H1 (cell line): ENCODE measurements at regions not wholly inside any gene's neighbourhood (a gene's known extent, or its start where the extent isn't known, plus 50 kb on each side); places are given as distances from the start of the nearest gene placed in this dataset.
"Not testable (repeated sequence)": the region's sequence is repeated elsewhere in the genome, so short reads cannot be mapped to it uniquely, and the experiment has no call there.

Source experiments
- CTCF ChIP-seq, 3 experiments: IDR thresholded peaks; 1 replicate in 2 of 3; 2 replicates in 1 of 3; pipeline versions ENCODE4 v1.5.1 to v1.6.1; 2011; ENCODE audit warnings: low read length in 3 of 3, mild to moderate bottlenecking in 3 of 3, inconsistent platforms in 2 of 3, low read depth in 1 of 3, moderate library complexity in 1 of 3; ENCODE audit not compliant: insufficient read depth in 1 of 3; ENCODE audit errors: control extremely low read depth in 1 of 3
- EZH2 ChIP-seq: fragments of 200-600 bp; sonication (generic); IDR thresholded peaks from 2 replicates; pipeline ENCODE4 v1.7.1; 2012; ENCODE audit warnings: low read depth, mild to moderate bottlenecking, moderate library complexity, low read length, inconsistent platforms; ENCODE audit not compliant: severe bottlenecking
- MAFK ChIP-seq: IDR thresholded peaks from 2 replicates; pipeline ENCODE4 v1.6.1; 2012; ENCODE audit warnings: low read depth, mild to moderate bottlenecking, improper control_type of control experiment, low read length
- POLR2A ChIP-seq, 2 experiments: IDR thresholded peaks; 1 replicate in 1 of 2; 2 replicates in 1 of 2; pipeline ENCODE4 v1.6.1; 2011; ENCODE audit warnings: low read depth in 2 of 2, low read length in 2 of 2, mild to moderate bottlenecking in 2 of 2; ENCODE audit errors: control extremely low read depth in 1 of 2
- POLR2AphosphoS5 ChIP-seq: IDR thresholded peaks from 2 replicates; pipeline ENCODE4 v1.6.1; 2011; ENCODE audit warnings: low read depth, low read length
- SP1 ChIP-seq: IDR thresholded peaks from 2 replicates; pipeline ENCODE4 v1.6.1; 2011; ENCODE audit warnings: low read depth, low read length

GRCh38 chr16:76880523-76880922 is 310.5 kb upstream of the MON1B start:
- not testable (repeated sequence) for TF ChIP-seq EZH2; CTCF (IDR thresholded peaks at IDR 0.05; ENCODE audit: control extremely low read depth in 1 of 3, insufficient read depth in 1 of 3, low read depth in 1 of 3, low read length in 3 of 3); MAFK; SP1; POLR2A (IDR thresholded peaks at IDR 0.05; ENCODE audit: control extremely low read depth in 1 of 2, low read depth in 2 of 2, low read length in 2 of 2); POLR2AphosphoS5
